HG02588 (cell line): ENCODE measurements at regions not wholly inside any gene's neighbourhood (a gene's known extent, or its start where the extent isn't known, plus 50 kb on each side); places are given as distances from the start of the nearest gene placed in this dataset.

Experiments used
- ATAC-seq: cut with Tn5 transposase; IDR thresholded peaks from one replicate; pipeline ENCODE4 v1.9.1; 2021; ENCODE audit warnings: mild to moderate bottlenecking, moderate library complexity; ENCODE audit not compliant: unreplicated experiment

DNA sequence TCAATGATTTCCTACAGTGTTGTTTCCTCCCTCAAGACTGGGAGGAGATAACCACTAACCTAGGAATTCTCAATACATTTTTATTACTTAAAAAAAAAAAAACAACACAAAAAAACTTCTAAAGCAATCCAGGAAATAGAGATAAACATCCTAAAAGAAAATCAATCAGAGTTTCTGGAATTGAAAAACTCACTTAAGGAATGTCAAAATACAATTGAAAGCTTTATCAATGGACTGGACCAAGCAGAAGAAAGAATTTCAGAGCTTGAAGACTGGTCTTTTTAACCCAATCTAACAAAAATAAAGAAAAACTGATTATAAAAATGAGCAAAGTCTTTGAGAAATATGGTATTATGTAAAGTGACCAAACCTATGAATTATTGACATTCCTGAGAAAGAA, 394.1 kb downstream of the XPNPEP1 start:
- ATAC-seq = no peak

DNA sequence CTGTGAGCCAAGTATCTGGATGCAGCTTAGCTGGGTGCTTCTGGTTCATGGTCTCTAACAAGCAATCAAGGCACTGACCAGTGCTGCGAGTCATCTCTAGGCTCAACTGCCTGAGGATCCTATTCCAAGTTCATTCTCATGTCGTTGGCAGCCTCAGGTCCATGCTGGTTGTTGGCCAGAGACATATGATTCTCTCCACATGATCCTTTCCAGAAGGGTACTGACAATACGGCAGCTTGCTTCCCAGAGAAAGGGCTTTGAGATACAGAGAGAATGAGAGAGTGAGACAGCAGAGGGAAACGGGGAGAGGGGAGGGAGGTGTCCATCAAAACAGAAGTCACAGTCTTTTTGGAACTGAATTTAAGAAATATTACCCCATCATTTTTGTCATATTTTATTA, 405.6 kb downstream of the XPNPEP1 start:
- no peak for ATAC-seq

DNA sequence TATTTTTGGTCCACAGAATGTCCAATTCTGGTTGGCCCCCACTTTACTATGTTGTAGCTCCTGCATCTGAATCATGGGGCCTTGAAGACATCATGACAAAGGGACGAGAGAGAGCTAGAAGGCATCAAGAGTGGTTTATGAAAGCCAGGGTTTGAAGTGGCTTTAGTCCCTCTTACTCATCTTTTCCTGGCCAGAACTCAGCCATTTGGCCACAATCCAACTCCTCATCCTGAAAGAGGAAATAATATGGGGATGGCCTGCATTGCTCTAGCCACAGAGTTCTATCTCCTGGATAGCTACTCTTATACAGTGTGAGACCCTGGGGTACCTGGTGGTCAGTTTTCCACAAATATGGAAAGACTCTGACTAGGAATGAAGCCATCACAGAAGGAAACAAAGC, 418.9 kb downstream of the XPNPEP1 start:
- ATAC-seq = no peak

DNA sequence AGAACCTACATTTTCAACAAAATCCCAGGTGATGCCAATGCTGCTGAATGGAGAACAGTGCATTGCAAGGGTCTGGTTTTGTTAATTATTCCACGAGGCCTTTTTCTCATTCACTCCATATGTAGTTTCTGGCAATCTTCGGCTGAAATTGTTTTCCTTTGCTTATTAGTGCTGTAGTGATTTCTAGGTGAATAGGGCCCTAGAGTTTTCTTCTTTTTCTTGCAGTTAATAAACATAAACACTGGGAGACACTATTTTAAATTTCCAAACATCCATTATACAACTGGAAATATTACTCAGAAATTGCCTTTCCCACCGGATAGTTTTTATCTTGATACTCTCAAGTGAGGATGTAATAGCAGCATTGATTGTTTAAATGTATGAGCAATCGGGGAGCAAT, 435.6 kb downstream of the XPNPEP1 start:
- no peak for ATAC-seq

DNA sequence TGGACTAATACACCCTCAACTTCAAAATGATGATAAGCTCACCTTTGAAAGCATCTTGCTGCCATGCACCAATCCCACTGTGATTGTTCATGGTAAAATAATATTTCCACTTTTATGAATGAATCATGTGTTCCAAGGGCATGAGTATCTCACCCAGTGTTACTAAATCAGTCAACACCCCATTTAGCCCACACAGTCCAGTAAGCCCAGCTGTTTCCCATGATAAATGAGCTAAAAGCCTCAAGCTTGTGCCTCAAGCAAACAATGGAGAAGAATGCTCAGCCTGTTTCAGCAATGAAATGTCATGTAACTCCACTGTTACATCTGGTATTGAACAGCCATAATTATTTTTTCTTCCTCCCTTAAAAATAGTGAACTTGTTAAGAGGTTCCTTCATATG, 442.5 kb downstream of the XPNPEP1 start:
- no peak for ATAC-seq

DNA sequence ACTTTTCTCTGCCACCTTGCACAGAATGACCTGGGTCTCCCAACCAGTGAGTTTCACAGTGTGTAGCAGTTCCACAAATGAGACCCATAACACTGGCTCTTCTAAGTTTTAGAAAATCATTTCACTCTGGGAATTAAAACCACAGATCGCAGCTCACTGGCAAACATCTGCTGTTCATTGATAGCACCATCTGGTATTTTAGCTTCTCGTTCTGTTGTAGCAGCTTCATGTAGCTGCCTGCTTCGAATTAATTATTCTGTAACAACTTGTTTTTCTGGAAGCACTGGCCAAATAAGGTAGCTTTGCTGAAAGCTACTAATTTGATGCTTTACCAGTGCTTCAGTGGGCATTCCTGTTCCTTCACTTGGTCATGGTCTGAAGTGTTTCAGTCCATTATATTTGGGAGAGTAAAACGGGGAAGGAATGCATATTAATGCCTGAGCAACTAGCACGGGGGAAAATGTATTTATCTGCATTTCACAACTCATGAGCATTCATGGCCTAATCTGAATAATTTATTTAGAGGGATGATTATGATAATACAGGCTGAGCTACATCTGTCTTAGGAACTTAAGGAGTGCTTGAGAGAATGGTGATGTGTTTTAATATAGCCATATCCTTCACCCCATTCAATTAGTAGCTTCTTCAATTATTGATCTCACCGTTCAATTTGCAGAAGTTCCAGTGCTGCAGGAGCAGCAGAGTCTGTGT, 447.4 kb downstream of the XPNPEP1 start:
- no peak for ATAC-seq

DNA sequence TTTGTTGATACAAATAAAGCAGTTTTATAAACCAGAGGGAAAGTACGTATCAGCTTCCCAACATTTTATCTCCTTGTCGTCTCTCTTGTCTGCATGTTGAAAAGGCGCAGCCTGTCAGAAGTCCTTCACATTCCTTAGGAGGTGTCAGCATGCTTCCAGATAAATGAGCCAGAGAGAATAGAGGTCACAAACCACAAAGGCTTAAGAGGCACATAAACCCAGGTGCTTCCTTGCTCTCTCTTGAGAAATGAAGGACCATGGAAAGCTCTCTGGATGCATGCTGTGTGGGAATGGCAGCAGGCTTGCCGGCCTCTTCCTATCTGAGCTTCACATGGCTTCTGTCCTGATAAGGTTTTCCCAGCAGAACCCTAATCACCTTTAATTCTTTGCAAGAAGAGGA, 448.5 kb downstream of the XPNPEP1 start:
- ATAC-seq = no peak

DNA sequence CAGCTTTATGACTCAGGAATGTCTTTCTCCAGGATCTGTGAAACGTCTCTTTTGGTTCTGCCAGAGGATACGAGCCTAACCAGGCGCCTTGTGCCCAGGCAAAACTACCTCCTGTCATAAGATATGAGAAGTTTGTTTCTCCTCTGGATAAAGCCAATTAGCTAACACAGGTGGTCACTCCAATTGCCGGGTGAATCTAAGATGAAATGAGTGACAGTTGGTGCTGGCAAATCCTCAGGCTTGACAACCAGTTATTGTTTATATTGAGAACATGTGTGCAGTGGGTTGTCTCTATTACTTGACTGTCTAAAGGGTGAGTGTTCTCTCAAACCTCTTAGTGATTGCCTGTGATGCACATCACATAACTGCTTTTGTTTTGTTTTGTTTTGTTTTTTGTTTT, 449.1 kb downstream of the XPNPEP1 start:
- ATAC-seq = no peak

DNA sequence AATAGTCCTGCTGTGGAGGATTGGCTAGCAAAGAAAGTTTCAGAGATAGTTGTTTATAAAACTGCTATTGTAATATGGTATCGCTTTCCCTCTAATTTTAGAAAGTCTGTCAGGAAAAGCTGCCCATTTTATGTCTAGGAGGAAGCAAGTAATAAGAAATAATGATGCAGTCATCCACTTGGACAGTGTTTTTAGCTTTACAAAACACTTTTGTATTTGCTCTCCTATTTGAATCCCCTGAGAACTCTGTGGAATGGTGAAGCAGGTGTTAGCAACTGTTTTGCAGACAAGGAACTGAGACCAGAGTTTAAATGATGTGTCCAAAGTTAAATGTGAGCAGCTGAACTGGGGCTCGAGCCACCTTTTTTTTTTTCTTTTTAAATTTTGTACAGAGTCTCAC, 455.8 kb downstream of the XPNPEP1 start:
- ATAC-seq = no peak

DNA sequence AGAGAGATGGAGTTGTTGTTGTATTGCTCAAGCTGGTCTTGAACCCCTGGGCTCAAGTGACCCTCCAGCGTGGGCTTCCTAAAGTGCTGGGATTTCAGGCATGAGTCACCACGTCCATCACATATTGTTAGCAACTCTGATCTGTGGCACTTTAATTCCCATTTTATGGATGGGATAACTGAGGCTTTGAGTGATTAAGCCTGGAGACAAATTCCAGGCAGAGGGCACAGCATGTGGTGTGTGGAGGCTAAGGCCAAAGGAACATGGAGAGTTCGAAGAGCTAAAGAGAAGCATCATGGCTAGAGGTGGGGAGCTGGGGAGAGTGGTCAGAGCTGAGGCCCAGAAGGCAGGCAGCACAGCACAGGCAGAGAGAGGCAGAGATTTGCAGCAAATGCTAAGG, 458.4 kb downstream of the XPNPEP1 start:
- no peak for ATAC-seq

DNA sequence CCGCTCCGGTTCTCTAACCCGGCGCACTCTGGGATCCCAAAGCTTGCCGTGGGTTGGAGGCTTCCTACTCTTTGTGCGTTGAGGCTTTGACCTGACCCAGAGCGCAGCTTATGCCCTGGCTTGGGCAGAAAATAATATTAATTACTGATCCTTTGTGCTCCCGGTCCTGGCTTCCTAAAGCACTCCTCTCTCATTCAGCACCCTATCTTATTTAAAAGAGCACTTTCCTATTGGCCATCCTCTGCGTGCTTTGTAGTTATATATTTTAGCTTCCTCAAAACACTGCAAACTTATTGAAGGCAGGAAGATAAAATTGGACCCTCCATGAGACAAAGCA, 466.0 kb downstream of the XPNPEP1 start:
- ATAC-seq = no peak

DNA sequence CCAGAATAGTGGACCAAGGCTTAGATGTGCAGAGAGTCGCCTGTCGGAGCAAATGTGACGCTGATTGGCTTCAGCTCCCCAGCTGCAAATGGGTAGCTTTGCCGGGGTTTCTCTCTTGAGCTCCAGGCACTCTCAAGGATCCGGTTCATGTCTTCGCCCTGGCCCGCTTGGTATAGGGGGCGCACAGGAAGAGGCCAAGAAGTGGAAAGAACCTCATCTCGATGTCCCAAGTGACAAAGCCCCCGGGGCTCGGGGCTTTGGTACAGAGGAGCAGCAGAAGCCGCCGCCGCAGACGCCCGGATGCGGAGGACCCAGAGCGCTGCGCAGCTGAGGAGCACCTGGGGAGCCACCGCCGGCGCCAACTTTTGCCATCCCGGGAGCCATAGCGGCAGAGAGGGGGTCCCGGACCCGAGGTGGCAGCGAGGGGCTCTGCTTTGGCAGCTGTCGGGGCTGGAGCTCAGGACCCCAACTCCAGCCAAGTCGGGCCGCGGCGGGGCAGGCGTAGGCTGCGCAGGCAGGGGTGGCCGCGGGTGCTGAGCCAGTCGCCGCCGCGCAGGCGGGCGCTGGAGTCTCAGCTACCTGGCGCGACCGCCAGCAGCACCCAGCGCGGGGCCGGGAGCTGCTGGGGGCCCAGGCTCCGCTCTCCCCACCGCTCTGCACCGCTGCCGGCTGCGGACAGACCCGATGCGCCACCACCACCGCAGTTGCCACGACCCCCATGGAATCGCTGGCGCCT, 466.6 kb downstream of the XPNPEP1 start:
- no peak for ATAC-seq

DNA sequence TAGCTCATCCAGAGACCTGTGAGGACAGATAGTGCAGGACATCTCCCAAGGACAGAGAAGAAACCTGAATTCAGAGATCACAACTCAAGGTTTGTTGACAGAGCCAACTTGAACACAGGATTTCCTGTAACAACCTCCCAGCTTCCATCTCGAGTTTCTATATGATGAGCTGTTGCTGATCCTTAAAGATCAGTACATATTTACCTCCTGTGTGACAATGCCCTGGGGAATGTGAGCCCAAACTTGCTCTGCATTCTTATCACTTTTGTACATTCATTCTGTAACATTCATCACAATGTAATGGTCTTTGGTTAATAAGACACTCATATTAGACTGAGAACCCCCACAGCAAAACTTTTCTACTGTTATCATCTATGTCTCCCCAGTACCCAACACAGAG, 468.6 kb downstream of the XPNPEP1 start:
- no peak for ATAC-seq

DNA sequence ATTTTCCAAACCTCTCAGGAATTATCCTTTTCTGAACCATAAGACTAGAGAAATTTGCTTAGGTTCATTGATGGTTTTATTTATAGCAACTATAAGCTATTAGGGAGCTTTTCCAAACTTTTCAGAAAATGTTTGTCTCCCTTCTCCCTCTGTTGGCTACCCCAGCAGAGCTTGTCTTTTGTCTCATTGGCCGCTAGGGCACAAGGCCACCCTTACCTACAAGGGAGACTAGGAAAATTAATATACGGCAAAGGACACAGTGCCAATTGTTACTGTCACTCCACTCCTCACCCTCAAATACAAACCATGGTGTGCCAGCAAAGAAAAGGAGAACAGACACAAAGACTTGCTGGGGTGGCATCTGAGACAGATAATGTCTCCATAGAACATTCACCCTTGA, 471.4 kb downstream of the XPNPEP1 start:
- ATAC-seq = no peak

DNA sequence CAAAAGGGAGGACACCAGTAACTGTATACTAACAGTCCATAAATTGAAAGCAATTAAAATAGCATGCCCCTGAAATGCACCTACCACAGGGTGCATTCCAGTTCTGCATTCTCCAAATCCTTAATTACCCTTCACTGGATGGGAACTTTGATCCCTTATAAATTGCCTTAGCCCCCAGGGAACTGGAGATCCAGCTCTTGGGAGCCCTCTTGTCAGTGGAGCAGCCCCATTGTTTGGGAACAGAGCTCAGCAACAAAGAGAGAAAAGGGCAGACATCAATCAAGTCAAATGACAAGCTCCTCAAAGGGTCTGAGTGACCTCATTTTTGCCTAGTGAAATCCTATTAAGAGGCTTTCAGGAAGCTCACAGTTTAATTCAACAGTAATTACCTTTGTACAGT, 472.6 kb downstream of the XPNPEP1 start:
- ATAC-seq = no peak

DNA sequence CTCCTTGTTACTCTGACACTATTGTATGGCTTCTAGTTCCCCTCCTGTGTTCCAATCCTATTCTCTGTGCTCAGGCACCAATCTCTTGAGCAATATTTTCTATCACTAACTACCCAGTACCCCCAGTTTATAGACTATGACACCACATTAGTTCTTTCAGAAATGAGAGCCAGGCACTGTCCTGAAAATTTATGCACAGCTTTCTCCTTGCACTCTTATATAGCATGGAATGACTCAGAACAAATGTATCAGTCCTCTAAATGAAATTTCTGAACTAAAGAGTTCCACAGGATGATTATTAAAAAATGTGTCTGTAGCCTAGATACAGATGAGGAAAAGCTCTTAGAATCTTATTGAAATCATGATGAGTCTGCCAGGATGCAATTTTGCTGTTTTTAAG, 489.9 kb downstream of the XPNPEP1 start:
- no peak for ATAC-seq

DNA sequence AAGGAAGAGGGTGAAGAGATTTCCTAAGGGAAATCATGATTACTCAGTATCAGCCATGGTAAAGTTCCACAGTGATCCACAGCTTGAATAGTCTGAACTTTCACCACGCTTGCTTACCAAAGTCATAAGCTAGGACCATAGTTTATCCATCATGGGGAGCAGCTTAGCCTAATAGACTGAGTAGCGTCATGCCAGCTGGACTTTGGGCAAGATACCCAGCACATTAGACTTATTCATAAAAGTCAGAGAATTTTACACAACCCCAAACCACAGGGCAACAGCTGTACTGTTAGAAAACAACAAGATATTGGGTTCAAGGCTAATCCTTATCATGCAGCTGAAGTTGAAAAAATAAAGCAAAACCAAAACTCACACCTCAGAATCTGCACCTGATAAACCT, 491.0 kb downstream of the XPNPEP1 start:
- ATAC-seq = no peak

DNA sequence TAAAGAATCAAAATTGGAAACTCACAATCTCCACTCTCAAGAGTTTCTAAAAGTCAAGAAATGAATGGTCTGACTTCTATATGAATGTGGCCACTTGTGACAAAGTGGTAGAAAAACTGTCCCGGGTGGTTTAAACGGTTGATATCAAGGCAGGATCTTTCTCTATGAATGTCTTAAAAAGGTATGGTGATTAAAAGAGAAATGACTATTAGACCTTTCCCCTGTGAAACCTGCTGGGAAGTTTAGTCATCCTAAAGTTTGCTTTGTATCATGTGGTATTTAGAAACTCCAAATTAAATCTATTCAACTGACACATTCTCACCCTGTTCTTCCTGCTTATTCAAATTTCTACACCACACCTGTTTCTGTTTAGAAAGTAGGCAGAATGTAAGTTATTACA, 492.5 kb downstream of the XPNPEP1 start:
- no peak for ATAC-seq

DNA sequence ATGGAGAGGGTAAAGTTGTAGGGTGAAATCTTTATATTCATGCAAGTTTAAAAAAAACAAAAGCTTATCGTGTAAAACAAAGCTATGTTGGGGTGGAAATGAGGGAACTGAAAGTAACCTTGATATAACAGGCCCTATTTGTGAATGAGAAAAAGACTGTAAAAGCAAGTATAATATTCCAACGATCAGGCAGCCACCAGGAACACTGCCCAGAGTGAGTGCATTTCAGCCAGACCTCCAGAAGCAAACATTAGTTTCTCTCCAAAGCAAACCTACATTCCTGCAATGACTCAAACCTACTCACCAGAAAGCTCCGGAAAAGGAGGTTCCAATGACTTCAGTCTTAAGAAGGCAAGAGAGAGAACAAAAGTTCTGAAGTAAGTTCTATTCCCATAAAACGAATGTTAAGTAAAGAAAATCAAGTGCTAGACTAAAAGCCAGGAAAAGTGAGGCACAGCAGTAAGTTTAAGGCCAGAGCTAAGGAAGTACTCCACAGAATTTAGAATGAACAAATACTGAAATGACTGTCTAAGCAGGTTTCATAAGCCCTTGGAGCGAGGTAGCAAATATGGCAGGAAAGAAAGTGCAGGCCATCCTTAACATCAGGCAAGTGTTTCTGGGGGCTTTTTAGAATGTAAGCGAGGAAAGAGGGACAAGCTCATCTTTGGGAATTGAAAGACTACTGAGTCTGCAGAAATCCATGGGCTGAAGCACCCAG, 493.1 kb downstream of the XPNPEP1 start:
- ATAC-seq = no peak

DNA sequence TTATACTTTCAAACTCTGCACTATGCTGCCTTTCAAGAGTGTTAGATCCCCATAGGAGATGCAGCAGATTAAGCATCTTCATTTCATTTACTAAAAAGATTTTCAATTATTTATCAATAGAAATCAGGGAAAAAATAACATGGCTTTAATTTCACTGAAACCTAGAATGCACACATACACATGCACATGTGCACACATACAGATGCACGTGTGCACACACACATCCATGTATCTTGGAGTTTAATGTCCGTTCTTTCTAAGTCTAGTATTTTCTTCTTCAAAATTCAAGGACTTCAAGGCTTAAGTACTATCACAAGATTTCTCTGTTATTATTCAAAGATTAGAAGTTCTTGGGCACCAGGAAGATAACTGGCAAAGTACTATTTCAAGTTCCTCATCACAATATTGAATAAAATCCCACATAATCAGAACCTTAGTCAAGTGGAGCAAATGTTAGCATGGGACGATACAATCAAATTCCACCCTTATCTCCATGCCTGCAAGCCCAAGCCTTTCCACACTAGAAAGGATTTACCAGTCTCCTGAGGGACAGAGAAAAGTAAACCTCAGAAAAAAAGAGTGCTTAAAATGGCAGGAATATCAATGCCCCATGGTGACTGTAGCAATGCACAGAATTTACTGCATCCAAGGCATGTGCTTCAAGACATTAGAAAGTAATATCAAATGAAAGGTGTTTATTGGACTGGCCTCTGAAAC, 494.4 kb downstream of the XPNPEP1 start:
- no peak for ATAC-seq

DNA sequence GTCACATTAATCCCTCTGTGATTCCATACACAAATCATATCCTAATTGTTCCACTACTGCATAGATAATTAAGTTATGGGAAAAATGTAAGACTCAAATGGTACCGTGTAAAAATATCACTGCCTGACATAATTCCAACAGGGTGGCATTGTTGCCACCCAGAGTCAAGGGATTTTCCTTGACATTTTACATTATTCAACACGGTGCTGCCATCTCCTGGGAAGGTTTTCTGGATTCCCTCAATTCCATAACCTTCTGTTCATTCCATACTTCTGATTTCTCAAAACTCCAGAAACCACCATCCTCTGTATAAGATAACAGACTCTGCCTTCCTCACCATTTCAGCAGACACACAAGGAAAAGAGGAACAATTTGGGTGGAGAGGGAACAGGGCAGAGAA, 495.9 kb downstream of the XPNPEP1 start:
- no peak for ATAC-seq

DNA sequence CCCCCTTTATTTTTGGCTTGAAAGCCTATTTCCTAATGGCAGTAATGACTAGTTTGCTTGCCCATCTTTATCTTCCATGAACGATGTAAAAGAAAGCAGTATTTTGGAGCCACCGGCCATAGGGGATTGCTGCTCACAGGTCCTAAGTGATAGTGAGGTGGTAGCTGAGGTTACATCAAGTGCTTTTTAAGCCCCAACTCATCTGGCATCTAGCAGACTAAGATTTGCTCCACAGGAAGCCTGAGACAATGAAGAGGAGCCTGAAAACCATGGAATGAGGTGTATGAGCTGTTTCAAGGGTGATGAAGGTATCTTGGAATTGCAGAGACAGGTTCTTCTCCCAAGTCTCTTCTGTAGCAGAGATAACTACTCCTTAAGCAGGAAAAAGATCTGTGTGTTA, 496.3 kb downstream of the XPNPEP1 start:
- no peak for ATAC-seq
